ENCODE measurements at regions not wholly inside any gene's neighbourhood (a gene's known extent, or its start where the extent isn't known, plus 50 kb on each side); places are given as distances from the start of the nearest gene placed in this dataset.

DNA sequence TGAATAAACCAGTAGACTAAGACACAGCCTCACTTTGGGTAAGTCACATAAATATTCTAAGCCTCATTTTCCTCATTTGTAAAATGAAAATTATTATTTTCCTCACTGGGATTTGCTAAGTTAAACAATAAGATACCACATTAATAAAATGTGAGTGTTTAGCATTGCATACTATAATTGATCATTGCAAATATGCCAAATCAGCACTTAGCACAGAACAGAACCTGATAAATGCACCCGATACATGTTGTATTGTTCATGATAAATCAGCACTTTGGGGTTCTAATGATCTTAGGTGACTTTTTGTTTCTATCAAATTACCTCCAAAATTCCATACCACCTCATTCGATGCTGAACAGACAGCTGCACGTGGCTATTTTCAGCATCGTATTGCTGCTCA is 50.2 kb upstream of the RAPGEF4 start:
- no peaks in the 10 kb centered on the region for H3K27me3 ChIP-seq (replicated peaks; ENCODE audit: control insufficient read depth, insufficient read depth, low read length)

More for the DNA sequence above, 50.2 kb upstream of the RAPGEF4 start:
- TF ChIP-seq, protein P1, sequence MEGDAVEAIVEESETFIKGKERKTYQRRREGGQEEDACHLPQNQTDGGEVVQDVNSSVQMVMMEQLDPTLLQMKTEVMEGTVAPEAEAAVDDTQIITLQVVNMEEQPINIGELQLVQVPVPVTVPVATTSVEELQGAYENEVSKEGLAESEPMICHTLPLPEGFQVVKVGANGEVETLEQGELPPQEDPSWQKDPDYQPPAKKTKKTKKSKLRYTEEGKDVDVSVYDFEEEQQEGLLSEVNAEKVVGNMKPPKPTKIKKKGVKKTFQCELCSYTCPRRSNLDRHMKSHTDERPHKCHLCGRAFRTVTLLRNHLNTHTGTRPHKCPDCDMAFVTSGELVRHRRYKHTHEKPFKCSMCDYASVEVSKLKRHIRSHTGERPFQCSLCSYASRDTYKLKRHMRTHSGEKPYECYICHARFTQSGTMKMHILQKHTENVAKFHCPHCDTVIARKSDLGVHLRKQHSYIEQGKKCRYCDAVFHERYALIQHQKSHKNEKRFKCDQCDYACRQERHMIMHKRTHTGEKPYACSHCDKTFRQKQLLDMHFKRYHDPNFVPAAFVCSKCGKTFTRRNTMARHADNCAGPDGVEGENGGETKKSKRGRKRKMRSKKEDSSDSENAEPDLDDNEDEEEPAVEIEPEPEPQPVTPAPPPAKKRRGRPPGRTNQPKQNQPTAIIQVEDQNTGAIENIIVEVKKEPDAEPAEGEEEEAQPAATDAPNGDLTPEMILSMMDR (IDR thresholded peaks at IDR 0.05; ENCODE audit: insufficient read depth, low read length, poor library complexity, severe bottlenecking), result no peak
- DNase-seq (ENCODE audit: extremely low read depth, insufficient read length), result no peak
- Histone ChIP-seq H3K36me3 (ENCODE audit: control insufficient read depth, insufficient read depth, low read length) (no peaks in the 10 kb centered on the region), H3K4me3 (replicated peaks; ENCODE audit: low read depth, low read length) (no peak overlapping the region)
